ENCODE measurements at regions not wholly inside any gene's neighbourhood (a gene's known extent, or its start where the extent isn't known, plus 50 kb on each side); places are given as distances from the start of the nearest gene placed in this dataset.

DNA sequence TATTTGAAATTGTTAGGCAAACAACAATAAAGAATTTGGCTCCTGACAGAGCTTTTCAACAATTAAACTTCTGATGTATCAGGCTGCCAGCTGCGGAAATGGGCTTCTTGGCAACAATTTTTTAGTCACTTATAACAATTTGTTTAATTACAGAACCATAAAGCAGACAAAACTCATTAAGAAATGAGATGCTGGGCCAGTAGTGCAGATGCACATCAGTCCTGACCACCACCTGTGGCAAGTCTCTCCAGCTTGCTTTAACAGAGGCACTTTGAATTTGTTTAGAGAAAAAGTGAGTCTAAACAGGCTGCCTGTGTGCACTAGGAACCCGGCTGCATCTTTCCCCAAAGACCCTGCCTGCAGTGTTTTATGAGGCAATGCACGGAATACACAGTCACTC, 1124.4 kb downstream of the NXPH1 start:
- no peaks in the 10 kb centered on the region for H3K27me3 ChIP-seq (ENCODE audit: low read depth, low read length)
- no peak overlapping the region for H3K27ac ChIP-seq (ENCODE audit: low read length)
- H3K9me3 ChIP-seq (ENCODE audit: insufficient read depth, low read length) = no peaks in the 10 kb centered on the region
- no peak overlapping the region for H3K4me3 ChIP-seq (ENCODE audit: low read length)
- no peak overlapping the region for H2AFZ ChIP-seq (ENCODE audit: low read depth, low read length)
- no peaks in the 10 kb centered on the region for H3K4me1 ChIP-seq (ENCODE audit: low read length)
- no peak overlapping the region for H3K4me2 ChIP-seq (ENCODE audit: low read length)
- no peak for TF ChIP-seq EZH2phosphoT487 (IDR thresholded peaks at IDR 0.05; ENCODE audit: low read depth)
- H4K20me1 ChIP-seq (ENCODE audit: insufficient read depth, low read length) = no peaks in the 10 kb centered on the region
- no peak overlapping the region for H3K9ac ChIP-seq (ENCODE audit: low read length)
- H3K36me3 ChIP-seq (replicated peaks; ENCODE audit: low read depth, low read length) = no peaks in the 10 kb centered on the region
- H3K79me2 ChIP-seq (ENCODE audit: low read length) = no peaks in the 10 kb centered on the region

DNA sequence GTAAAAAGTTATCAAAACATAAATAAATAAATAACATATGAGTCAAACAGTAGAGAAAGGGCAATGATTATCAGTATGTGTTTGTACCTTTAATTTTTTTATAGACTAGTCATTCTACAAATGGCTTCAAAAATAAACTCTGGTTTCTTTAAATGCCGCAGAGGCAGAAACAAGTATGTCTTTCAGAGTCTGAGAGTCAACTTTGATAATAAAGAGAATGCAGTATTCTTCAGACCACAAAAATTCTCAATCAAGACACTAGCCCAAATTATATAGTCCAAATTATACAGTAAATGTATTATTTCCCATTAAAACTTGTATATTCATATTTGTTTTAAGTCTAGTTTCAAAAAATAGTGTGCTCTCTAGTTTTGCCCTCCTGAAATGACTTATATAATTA, 1142.3 kb downstream of the NXPH1 start:
- H3K9me3 ChIP-seq (ENCODE audit: insufficient read depth, low read length) = no peaks in the 10 kb centered on the region
- H2AFZ ChIP-seq (ENCODE audit: low read depth, low read length) = no peak overlapping the region
- no peaks in the 10 kb centered on the region for H4K20me1 ChIP-seq (ENCODE audit: insufficient read depth, low read length)
- no peak overlapping the region for H3K27ac ChIP-seq (ENCODE audit: low read length)
- H3K4me2 ChIP-seq (ENCODE audit: low read length) = no peak overlapping the region
- H3K9ac ChIP-seq (ENCODE audit: low read length) = no peak overlapping the region
- H3K79me2 ChIP-seq (ENCODE audit: low read length) = no peaks in the 10 kb centered on the region
- H3K36me3 ChIP-seq (replicated peaks; ENCODE audit: low read depth, low read length) = no peaks in the 10 kb centered on the region
- no peaks in the 10 kb centered on the region for H3K27me3 ChIP-seq (ENCODE audit: low read depth, low read length)
- no peaks in the 10 kb centered on the region for H3K4me1 ChIP-seq (ENCODE audit: low read length)
- TF ChIP-seq EZH2phosphoT487 (IDR thresholded peaks at IDR 0.05; ENCODE audit: low read depth) = no peak
- TF ChIP-seq, protein P1, sequence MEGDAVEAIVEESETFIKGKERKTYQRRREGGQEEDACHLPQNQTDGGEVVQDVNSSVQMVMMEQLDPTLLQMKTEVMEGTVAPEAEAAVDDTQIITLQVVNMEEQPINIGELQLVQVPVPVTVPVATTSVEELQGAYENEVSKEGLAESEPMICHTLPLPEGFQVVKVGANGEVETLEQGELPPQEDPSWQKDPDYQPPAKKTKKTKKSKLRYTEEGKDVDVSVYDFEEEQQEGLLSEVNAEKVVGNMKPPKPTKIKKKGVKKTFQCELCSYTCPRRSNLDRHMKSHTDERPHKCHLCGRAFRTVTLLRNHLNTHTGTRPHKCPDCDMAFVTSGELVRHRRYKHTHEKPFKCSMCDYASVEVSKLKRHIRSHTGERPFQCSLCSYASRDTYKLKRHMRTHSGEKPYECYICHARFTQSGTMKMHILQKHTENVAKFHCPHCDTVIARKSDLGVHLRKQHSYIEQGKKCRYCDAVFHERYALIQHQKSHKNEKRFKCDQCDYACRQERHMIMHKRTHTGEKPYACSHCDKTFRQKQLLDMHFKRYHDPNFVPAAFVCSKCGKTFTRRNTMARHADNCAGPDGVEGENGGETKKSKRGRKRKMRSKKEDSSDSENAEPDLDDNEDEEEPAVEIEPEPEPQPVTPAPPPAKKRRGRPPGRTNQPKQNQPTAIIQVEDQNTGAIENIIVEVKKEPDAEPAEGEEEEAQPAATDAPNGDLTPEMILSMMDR (IDR thresholded peaks at IDR 0.05; ENCODE audit: low read depth, low read length) = no peak
- H3K4me3 ChIP-seq (ENCODE audit: low read length) = no peak overlapping the region

DNA sequence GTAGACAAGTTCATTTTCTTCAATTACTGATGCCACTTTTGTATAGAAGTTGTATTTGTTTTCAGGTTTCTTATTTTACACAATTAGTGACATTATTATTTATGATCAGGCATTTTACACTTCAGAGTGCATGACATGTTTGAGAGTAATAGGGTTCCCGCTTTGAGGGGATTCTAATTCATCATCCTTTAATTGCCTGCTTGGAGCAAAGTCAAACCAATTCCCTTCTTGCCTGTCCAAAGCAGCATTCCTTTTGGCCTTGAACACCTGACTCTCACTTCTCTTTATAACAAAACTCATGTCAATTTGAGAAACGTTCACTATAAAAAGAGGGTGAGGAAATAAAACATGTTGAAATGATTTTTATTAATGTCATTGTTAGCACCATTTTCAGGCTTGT, 1149.4 kb downstream of the NXPH1 start:
- Histone ChIP-seq H3K27ac (ENCODE audit: low read length) (no peak overlapping the region), H3K4me3 (ENCODE audit: low read length) (no peak overlapping the region), H3K9ac (ENCODE audit: low read length) (no peak overlapping the region), H4K20me1 (ENCODE audit: insufficient read depth, low read length) (no peaks in the 10 kb centered on the region), H3K36me3 (replicated peaks; ENCODE audit: low read depth, low read length) (no peaks in the 10 kb centered on the region), H3K79me2 (ENCODE audit: low read length) (no peaks in the 10 kb centered on the region), H2AFZ (ENCODE audit: low read depth, low read length) (no peak overlapping the region), H3K4me2 (ENCODE audit: low read length) (no peak overlapping the region), H3K4me1 (ENCODE audit: low read length) (0 out of 2 replicates have a peak, but pooled peaks cover 3% of the 10 kb centered on the region), H3K27me3 (ENCODE audit: low read depth, low read length) (no peaks in the 10 kb centered on the region), H3K9me3 (ENCODE audit: insufficient read depth, low read length) (no peaks in the 10 kb centered on the region)
- TF ChIP-seq EZH2phosphoT487 (IDR thresholded peaks at IDR 0.05; ENCODE audit: low read depth) = no peak
- TF ChIP-seq, protein P1 (IDR thresholded peaks at IDR 0.05; ENCODE audit: low read depth, low read length) = no peak

DNA sequence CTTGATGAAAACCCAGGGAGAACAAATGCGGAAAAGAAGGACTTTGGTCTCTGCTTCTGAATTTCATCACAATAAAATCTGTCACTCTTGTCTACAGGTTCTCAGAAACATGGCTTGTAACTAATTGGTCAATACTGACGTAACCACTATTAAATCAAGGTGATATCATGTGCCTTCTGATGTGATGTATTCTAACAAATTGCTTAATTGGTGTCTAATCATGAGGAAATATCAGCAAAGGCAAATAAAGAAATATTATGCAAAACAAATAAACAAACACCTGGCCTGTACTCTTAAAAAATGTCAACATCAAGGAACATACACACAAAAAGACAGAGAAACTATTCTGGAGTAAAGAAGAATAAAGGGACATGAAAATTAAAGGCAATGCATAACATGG, 1165.0 kb downstream of the NXPH1 start:
- H2AFZ ChIP-seq (ENCODE audit: low read depth, low read length) = no peak overlapping the region
- no peak for TF ChIP-seq EZH2phosphoT487 (IDR thresholded peaks at IDR 0.05; ENCODE audit: low read depth)
- H3K4me3 ChIP-seq (ENCODE audit: low read length) = no peak overlapping the region
- no peaks in the 10 kb centered on the region for H3K27me3 ChIP-seq (ENCODE audit: low read depth, low read length)
- no peaks in the 10 kb centered on the region for H3K36me3 ChIP-seq (replicated peaks; ENCODE audit: low read depth, low read length)
- no peaks in the 10 kb centered on the region for H4K20me1 ChIP-seq (ENCODE audit: insufficient read depth, low read length)
- no peak overlapping the region for H3K9ac ChIP-seq (ENCODE audit: low read length)
- no peak overlapping the region for H3K27ac ChIP-seq (ENCODE audit: low read length)
- H3K4me2 ChIP-seq (ENCODE audit: low read length) = no peak overlapping the region
- H3K79me2 ChIP-seq (ENCODE audit: low read length) = no peaks in the 10 kb centered on the region
- no peaks in the 10 kb centered on the region for H3K9me3 ChIP-seq (ENCODE audit: insufficient read depth, low read length)
- H3K4me1 ChIP-seq (ENCODE audit: low read length) = no peaks in the 10 kb centered on the region

DNA sequence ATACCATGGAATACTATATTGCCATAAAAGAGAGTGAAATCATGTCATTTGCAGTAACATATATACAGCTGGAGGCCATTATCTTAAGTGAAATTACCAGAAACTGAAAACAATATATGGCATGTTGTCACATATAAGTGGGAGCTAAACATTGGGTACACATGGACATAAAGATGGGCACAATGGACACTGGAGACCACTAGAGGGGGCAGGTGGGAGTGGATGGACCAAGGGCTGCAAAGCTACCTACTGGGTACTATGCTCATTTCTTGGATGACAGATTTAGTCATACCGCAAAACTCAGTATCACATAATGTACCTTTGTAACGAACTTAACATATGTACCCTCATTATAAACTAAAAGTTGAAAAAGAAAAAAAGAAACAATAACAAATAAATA, 1167.6 kb downstream of the NXPH1 start:
- TF ChIP-seq, protein P1 (IDR thresholded peaks at IDR 0.05; ENCODE audit: low read depth, low read length) = no peak
- TF ChIP-seq EZH2phosphoT487 (IDR thresholded peaks at IDR 0.05; ENCODE audit: low read depth) = no peak
- H3K9ac ChIP-seq (ENCODE audit: low read length) = no peak overlapping the region

More for the DNA sequence above, 1167.6 kb downstream of the NXPH1 start:
- Histone ChIP-seq H2AFZ (ENCODE audit: low read depth, low read length) (no peak overlapping the region), H3K4me3 (ENCODE audit: low read length) (no peak overlapping the region), H3K9me3 (ENCODE audit: insufficient read depth, low read length) (no peaks in the 10 kb centered on the region), H3K27me3 (ENCODE audit: low read depth, low read length) (no peaks in the 10 kb centered on the region), H3K27ac (ENCODE audit: low read length) (no peak overlapping the region), H3K4me2 (ENCODE audit: low read length) (no peak overlapping the region), H4K20me1 (ENCODE audit: insufficient read depth, low read length) (no peaks in the 10 kb centered on the region), H3K36me3 (replicated peaks; ENCODE audit: low read depth, low read length) (no peaks in the 10 kb centered on the region), H3K4me1 (ENCODE audit: low read length) (no peaks in the 10 kb centered on the region), H3K79me2 (ENCODE audit: low read length) (no peaks in the 10 kb centered on the region)

All from OCI-LY3 (cell line).